ENCODE measurements at regions not wholly inside any gene's neighbourhood (a gene's known extent, or its start where the extent isn't known, plus 50 kb on each side); places are given as distances from the start of the nearest gene placed in this dataset.

DNA sequence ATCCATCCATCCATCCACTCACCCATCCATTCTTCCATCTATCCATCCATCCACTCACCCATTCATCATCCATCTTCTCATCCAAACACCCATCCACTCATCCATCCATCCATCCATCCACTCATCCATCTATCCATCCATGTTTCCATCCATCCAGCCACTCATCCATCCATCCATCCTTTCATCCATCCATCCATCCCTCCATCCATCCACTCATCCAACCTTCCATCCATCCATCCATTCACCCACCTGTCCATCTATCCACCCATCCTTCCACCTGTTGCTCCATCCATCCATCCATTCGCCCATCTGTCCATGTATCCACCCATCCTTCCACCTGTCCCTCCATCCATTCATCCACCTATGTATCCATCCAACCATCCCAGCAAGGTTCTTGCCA lies 378.4 kb upstream of the PFKP start:
- no peak for DNase-seq

DNA sequence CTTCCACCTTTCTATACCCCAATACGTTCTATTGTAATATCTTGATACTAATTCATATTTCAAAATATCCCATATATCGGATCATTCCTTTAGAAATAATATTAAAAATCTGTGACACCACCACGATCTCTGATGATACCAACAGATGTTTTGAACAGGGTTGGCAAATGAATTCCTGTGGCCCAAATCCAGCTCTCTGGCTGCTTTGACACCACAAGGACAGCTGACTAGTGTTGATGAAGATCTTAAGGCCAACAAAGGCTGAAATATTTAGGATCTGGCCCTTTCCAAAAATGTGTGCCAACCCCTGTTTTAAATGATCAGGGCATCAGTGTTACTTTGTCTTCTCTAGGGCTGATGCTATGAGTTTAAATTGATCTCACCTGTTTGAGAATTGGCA lies 380.7 kb upstream of the PFKP start:
- DNase-seq: no peak

DNA sequence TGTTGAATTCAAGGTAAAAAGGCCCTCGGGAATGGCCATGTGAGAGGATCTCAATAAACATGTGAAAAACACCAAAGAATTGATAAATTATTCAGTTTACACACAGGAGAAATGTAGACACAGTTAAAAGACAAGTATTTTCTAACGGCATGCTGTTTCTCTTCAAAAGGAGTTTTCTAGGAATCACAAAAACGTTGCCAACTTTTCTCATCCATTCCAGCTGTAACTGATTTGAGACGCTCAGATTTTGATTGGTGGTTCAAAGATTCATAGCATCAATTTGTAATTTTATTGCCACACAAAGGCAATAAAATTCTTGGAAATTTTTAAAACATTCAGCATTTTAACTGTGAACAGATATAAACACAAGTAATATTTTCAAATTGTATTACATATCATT lies 384.9 kb upstream of the PFKP start:
- DNase-seq: no peak

DNA sequence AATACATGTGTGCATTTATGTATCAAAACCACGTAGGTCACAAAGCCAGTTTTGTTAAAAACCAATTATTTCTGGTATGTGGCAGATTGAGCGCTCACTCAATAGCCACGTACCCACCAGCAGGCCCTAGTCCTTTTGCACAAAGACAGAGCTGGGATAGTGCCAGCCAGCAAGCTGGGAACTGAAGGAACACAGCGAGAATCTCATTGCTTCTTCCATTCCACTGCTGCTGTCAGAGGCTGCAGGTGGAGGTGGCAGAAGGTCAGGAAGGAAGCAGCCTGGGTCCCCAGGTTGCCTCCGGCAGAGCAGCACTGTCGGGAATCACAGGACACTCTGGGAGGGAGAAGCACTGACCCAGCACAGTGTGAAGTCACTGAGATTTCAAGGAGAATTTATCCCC lies 385.5 kb upstream of the PFKP start:
- DNase-seq: no peak

DNA sequence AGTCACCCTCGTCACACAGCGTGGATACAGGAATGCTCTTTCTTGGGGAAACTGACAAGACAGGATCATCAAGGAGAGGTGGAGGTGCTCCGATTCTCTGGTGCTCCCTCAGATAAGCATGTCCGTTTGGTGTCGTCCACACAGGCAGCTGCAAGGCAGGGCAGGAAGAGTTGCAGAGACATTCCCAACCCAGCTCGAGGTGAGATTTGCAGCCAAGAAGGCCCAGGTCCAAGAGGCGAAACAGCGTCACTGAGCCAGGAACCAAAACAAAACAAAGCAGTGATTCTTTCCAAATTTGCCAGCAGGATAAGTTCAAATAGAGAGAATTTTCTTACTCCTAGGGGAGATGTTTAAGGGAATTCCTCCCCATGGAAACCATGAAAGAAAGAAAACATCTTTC lies 386.5 kb upstream of the PFKP start:
- DNase-seq: no peak

DNA sequence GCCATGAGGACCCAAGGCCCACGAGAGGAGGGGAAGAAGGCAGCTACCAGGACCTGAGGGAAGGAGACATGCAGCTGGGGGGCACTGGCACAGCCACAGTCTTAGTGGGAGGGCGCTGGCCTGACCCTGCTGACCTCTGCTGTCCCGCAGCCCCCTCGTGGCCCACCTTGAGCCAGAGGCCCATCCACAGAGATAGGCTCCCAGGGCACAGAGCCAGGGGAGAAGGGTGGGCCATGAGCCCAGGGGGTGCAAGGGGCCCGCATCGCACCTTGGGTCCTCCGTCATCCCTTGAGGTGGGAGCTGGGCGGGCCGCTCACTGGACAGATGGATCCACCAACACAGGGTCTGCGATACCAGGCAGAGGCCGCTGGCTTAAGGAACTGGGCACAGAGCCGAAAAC lies 387.7 kb upstream of the PFKP start:
- no peak for DNase-seq

DNA sequence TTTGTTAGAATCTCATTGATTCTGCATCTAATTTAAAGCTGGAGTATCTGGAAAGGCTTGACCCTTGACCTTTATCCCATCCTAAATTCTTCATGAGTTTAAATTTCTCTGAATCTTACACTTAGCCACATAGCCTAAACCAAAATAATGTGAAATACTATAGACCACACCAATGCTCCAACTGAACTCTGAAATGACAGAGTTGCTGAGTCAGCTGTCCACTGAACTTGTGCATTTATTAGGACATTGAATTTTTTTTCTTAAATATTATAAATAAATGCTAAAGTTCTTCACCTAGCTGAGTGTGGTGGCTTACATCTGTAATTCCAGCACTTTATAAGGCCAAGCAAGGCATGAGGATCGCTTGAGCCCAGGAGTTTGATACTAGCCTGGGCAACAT lies 390.9 kb upstream of the PFKP start:
- DNase-seq: no peak

DNA sequence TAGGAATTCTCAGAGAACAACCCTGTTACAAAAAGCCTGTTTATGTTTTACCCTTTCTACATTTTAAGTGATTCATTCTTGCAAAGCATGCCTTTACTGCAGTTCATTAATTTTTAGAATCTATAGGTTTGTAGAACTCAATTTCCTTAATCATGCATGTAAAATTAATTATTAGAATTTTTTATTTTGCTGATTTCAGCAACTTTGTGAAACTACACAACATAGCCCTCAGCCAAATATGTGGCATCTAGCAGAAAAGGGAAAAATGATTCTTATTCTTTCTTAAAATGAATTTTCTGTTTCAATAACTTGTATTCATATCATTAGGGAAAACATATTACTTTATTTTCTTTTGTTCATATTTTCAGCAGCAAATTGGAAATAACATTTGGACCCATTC lies 392.9 kb upstream of the PFKP start:
- DNase-seq: no peak

DNA sequence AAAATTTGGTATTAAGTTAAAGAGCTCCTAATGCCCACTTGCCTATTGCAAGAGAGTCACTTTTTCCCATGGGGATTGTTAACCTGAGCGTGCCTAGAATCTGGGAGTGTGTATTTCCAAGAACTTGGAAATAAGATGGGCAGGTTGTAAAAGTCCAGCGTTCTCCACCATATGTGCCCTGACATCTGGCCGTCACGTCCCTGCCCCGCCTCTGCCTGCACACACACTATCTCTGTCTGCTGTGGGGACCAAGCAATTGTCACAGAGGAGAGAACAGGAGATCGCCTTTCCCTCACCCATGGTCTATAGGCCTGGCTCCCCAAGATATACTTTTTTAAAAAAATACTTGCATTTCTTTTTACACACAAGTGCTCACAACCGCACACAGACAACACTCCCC lies 396.5 kb upstream of the PFKP start:
- peak; percentile 42 for DNase-seq

DNA sequence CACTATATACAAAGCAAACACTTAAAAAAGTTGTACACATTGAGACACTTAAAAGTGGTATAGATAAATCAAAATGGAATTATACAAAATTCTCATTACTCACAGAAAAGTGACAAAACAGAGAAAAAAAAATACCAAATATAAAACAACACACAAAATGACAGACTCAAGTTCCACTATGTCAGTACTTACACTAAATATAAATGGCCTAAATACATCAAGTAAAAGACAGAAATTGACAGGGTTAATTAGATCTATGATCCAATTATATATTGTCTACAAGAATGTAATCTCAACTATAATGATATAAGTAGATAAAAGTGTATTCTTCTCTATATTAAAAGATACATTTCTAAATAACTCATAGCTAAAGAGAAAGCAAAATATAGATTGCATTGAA lies 401.6 kb upstream of the PFKP start:
- no peak for DNase-seq

DNA sequence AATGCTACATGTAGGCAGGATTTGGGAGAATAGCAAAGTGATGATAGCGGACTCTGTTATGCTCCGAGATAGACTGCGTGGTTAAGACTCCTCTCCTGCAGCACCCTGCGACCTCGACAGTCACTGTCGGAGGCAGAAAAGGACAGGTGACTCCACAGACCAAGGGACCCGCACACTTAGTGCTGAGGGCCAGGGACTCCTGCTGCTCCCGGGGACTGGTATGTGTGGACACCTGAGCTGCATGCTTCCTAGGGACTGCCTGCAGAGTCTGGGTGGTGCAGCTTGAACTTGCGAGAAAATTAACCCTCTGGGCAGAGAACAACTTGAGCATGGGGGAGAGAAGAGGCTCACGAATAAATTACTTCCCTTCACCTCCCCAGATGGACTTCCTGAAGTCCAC lies 407.1 kb upstream of the PFKP start:
- no peak for DNase-seq

DNA sequence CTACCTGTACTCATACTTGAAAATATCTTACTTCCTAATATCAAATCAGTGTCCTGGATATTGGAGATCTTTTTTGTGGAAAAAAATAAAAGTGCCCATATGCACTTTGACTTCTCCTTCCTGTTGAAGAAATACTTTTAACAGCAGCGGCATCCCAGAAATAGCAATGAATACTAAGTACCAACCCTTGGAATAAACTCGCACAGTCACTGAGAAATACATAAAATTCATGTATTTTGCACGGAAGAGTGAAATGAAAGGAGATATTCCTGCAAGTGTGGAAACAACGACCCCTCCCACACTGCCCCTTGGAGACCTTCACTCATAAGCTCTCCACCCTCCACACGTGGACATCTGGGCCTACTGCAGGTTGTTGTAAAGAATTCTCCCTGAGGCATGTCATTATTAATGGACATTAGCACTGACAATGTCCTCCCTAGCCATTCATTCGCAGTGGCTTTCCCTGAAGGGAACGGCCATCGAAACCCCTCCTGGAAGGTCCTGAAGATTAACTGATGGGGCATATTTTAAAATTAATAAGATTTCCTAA lies 407.6 kb upstream of the PFKP start:
- DNase-seq: no peak

DNA sequence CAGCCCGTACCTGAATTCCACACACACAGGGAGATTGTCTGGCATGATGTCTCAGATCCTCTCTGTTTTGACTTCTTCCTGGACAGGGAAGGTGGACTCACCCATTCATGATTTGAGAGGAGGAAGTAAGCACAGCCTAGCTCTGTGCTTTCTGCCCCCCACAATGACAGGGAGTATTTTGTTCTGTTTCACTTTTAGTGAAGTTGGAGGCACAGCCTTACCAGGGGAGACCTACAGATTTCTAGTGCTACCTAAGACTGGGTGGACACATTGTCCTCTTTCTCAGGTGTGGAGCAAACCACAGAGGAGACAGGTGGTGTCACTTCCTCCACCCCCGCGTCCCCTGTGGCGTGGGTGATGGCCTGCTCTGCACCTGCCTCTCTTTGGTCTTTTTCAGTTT lies 408.6 kb upstream of the PFKP start:
- no peak for DNase-seq

DNA sequence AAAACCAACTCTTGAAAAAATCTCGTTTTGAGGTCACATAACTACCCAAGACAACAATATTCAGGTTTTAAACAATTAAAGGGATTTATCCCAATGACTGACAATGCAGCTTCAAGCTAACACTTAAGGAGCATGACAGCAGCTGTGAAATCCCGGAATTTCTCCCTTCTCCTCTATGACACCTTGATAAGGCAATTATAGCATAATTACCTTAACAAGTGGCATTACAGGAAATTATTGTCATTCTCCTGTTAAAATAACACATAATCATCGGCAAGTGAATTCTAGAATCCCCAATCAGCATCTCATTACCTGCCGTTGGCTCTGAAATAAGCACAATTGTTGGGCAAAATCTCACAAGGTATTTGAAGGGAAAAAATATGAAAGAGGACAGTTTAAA lies 417.0 kb upstream of the PFKP start:
- peak; percentile 3 for DNase-seq

DNA sequence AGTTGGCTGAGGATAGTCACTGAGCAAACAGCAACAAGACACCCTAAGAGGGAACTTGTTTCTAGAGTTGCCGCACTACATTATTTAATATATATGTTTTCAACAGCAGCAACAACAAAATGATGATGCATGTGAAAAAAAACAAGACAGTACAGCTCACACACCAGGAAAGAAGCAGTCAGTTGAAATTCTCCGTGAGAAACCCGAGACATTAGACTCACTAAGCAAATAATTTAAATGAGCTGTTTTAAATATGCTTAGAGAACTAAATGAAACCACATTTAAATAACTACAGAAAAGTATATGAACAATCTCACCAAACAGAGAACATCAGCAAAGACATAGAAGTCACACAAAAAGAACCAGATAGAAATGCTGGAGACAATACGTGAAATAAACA lies 426.3 kb upstream of the PFKP start:
- no peak for DNase-seq

DNA sequence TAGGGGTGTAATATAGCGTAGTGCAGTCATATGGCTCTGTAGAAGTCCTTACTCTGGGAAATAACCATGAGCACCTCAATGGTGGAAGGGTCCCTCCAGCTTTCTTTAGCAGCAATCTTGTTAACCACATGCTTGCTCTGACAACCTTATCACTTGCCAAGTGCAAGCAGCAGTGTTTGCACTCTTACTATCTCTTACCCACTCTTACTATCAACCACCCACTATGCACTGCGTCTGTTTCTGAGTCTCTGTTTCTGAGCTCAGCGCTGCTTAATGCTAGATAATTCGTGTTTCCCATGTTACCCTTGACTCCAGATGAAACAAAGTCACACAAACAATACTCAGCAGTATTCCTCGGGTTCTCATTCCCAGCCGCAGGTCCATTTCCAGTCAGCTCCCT lies 433.7 kb upstream of the PFKP start:
- no peak for DNase-seq

DNA sequence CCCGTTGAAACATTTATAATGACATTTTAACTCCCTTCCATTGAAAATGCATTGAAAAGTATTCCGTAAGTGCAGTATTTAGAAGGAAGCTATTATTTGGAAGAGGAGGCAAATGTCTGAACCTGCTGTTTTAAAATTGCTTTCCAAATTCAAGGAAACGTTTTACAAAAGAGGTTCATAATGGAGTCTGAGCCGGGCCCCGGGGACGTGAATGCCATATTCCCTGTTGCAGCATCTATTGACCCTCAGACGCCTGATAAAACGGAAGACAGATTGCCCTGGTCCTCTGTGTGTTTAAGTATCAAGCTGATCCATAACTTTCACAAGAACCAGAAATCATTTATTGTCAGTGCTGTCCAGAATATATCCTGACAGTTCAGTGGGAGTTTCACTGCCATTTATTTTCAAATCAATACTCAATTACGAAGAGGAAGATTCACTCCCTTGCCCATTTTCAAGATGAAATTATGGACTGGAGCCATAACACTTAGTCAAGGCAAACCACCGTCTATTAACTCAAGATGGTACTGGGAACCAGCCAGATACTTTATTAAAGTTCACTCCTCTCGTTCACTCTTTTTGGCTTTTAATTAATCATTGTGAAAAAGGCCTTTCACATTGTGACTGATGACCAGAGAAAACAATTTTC lies 435.7 kb upstream of the PFKP start:
- no peak for DNase-seq

DNA sequence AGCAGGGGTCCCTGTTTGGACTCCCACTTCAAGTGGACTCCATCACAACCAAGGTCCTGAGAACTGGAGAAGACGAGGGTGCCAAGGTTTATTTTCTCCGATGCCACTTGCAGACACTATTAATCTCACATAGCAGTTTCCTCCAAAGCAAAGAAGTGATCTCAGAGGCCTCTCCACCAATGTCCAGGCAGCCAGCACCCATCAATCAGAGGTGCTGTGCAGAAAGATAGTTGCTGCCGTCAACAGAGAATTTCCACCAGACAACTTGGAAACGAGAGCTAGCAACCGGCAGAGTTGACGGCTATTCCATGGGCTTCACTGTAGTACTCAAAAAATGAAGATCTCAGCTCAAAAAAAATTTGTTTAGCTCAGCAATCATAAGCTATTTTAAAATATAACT lies 438.6 kb upstream of the PFKP start:
- no peak for DNase-seq

DNA sequence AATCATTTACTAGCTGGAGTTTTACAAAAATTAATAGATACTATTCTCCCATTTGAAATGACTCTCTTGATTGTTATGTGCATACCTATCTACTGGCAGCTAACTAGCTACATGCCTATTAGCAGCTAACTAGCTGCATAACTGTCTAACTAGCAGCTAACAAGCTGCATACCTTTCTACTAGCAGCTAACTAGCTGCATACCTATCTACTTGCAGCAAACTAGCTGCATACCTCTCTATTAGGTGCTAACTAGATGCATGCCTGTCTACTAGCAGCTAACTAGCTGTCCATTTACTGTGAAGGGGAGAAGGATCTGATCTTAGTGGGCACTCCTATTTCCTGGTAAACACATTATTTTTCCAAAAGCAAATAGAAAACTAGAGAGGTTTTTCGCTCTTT lies 439.4 kb upstream of the PFKP start:
- no peak for DNase-seq

DNA sequence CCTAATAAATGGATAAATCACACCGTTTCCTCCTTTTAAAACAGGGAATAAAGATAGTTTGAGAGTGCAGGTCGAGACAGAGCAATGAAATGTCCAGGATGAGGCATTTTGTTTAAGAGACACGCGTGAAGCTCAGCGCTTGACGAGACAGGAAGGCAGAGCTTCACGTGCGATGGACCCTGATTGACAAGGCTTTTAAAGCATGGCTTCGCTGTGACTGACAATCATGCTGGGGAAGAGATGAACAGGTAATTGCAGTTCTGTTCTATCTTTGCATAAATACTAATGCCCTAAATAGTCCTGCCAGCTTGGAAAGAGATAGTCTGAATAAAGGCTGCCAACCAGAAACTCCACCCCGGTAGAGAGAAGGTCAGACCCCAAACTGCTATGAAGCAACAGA lies 442.3 kb upstream of the PFKP start:
- no peak for DNase-seq

DNA sequence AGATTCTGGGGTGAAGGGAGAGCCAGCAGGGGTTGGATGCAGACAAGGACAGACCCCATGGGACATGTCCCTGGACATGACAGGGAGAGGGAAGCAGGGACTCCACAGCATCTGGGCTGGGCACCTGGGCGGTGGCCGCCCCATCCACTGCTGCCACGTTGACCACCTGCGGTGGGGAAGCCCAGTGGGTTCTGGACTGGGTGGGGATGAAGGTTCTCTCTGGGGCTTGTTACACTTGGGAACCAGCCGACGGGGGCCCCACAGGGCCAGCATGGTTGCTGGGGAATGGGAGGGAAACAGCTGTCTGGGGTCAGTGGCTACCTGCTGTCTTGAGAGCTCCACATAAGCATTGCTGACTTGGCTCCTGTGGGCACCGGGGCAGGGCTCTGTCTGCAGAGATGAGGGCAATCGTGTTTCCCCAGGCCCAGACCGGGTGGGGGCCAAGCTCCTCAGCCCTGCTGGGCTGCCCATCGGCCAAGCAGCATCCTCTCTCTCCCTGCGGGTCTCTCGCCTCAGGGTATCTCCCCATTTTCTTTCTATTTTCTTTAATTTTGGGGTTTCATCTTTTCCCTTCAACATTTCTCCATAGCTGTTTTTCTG lies 443.6 kb upstream of the PFKP start:
- no peak for DNase-seq

DNA sequence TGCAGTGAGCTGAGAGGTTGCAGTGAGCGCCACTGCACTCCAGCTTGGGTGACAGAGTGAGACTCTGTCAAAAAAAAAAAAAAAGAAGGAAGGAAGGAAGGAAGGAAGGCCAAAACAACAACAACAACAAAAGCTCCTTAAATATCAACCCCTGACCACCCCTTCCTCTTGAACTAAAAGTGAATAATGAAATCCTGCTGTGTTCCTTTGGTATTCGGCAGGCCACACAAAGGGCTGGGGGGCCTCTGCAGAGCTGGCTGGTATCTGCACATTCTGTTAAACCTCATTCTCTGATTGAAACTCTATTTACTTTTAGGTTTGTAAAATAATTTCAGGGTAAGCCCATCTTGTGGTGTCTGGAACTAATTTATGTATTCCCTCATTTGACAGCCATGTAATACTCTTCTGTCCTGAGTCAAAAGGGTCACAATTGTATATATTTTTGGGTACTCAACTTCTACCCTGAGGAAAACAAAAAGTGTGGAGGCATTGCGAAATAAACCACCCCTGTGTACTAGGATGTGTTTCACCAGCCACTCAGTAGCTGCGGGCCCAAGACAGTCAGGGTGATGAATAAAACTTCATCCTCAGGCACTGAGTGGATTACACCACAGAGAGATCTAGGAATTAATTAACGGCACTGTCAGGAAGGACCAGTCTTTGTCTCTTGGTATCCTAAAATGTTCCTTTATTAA lies 446.4 kb upstream of the PFKP start:
- no peak for DNase-seq

DNA sequence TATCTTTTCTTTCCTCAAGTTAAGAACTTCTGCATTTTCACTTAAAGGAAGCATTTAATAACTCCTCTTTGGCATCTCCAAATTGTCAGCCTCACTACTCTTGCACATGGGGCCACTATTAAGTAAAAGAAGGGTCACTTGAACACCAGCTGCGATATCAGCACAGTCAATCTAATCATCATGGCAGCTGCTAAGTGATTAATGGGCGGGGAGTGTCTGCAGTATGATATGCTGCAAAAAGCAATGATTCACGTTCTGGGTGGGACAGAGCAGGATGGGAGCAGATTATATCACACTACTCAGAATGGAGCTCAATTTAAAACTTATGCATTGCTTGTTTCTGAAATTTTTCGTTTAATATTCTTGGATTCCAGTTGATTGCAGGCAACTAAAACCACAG lies 447.4 kb upstream of the PFKP start:
- DNase-seq: no peak

DNA sequence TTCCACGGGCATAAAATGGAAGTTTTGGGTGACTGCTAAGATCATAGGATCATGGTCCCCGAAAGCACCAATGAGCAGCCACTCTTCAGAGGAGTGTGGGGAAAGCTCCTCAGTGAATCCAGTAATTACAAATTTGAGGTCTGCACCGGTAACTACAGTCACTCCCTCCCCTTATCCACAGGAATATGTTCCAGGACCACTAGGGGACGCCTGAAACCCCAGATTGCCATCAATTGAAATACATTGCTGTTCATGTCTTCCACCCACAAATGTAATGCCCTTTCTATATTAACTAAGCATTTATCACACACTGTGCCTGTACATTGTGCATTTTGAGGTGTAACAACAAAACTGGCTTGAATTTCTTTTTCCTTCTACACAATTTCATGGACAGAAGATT lies 447.9 kb upstream of the PFKP start:
- no peak for DNase-seq

DNA sequence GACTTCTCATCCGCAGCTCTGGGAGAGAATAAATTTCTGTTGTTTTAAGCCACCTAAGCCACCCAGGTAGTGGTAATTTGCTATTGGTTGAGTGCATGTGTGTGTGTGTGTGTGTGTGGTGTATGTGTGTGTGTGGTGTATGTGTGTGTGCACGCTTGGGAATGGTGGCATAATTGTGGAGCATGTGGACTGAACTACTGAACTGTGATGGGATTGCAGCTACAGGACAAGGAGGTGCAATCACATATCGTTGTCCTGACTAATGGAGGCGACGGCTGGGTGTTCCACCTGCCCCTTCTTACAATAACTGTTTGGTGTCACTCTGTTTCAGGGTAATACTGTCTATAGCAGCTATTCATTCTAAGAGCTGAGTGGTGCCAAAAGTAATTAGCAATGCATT lies 448.7 kb upstream of the PFKP start:
- no peak for DNase-seq

Data from NCI-H524 treated with DMSO at 0.1 percent for 48 hours (cell line).